ENCODE measurements at regions not wholly inside any gene's neighbourhood (a gene's known extent, or its start where the extent isn't known, plus 50 kb on each side); places are given as distances from the start of the nearest gene placed in this dataset.

GRCh38 chr14:25134184-25134583 is 84.2 kb upstream of the STXBP6 start:
- Histone ChIP-seq H2AFZ (ENCODE audit: low read depth, low read length) (no peak overlapping the region), H3K9ac (ENCODE audit: low read length) (no peak overlapping the region), H3K9me3 (ENCODE audit: low read length) (no peaks in the 10 kb centered on the region), H3K27ac (ENCODE audit: low read length) (no peak overlapping the region), H3K79me2 (replicated peaks; ENCODE audit: insufficient read depth, low read length) (no peaks in the 10 kb centered on the region), H4K20me1 (ENCODE audit: insufficient read depth) (no peaks in the 10 kb centered on the region), H3K4me3 (ENCODE audit: low read length) (no peak overlapping the region), H3K27me3 (ENCODE audit: insufficient read depth, low read depth, low read length) (no peaks in the 10 kb centered on the region), H3K4me2 (ENCODE audit: low read length) (no peak overlapping the region), H3K9me2 (ENCODE audit: insufficient read depth, low read length) (no peaks in the 10 kb centered on the region), H3F3A (ENCODE audit: insufficient read depth, low read length, poor library complexity, severe bottlenecking) (no peaks in the 10 kb centered on the region), H3K36me3 (ENCODE audit: insufficient read depth, low read length) (no peaks in the 10 kb centered on the region)
- TF ChIP-seq MXI1 (conservative IDR thresholded peaks at IDR 0.05; ENCODE audit: poor library complexity, severe bottlenecking) (no peak), TAF1 (IDR thresholded peaks at IDR 0.05; ENCODE audit: low read depth) (no peak), EP300 (conservative IDR thresholded peaks at IDR 0.05; ENCODE audit: poor library complexity, severe bottlenecking) (no peak), POLR2AphosphoS5 (IDR thresholded peaks at IDR 0.05) (no peak), EZH2 (IDR thresholded peaks at IDR 0.05; ENCODE audit: borderline replicate concordance, insufficient read depth, low read length, poor library complexity, severe bottlenecking) (no peak), SMC3 (conservative IDR thresholded peaks at IDR 0.05; ENCODE audit: poor library complexity) (no peak), RAD21 (conservative IDR thresholded peaks at IDR 0.05) (no peak)
- TF ChIP-seq, protein P1, sequence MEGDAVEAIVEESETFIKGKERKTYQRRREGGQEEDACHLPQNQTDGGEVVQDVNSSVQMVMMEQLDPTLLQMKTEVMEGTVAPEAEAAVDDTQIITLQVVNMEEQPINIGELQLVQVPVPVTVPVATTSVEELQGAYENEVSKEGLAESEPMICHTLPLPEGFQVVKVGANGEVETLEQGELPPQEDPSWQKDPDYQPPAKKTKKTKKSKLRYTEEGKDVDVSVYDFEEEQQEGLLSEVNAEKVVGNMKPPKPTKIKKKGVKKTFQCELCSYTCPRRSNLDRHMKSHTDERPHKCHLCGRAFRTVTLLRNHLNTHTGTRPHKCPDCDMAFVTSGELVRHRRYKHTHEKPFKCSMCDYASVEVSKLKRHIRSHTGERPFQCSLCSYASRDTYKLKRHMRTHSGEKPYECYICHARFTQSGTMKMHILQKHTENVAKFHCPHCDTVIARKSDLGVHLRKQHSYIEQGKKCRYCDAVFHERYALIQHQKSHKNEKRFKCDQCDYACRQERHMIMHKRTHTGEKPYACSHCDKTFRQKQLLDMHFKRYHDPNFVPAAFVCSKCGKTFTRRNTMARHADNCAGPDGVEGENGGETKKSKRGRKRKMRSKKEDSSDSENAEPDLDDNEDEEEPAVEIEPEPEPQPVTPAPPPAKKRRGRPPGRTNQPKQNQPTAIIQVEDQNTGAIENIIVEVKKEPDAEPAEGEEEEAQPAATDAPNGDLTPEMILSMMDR (IDR thresholded peaks at IDR 0.05; ENCODE audit: poor library complexity, severe bottlenecking), result no peak
- TF ChIP-seq, protein P2, sequence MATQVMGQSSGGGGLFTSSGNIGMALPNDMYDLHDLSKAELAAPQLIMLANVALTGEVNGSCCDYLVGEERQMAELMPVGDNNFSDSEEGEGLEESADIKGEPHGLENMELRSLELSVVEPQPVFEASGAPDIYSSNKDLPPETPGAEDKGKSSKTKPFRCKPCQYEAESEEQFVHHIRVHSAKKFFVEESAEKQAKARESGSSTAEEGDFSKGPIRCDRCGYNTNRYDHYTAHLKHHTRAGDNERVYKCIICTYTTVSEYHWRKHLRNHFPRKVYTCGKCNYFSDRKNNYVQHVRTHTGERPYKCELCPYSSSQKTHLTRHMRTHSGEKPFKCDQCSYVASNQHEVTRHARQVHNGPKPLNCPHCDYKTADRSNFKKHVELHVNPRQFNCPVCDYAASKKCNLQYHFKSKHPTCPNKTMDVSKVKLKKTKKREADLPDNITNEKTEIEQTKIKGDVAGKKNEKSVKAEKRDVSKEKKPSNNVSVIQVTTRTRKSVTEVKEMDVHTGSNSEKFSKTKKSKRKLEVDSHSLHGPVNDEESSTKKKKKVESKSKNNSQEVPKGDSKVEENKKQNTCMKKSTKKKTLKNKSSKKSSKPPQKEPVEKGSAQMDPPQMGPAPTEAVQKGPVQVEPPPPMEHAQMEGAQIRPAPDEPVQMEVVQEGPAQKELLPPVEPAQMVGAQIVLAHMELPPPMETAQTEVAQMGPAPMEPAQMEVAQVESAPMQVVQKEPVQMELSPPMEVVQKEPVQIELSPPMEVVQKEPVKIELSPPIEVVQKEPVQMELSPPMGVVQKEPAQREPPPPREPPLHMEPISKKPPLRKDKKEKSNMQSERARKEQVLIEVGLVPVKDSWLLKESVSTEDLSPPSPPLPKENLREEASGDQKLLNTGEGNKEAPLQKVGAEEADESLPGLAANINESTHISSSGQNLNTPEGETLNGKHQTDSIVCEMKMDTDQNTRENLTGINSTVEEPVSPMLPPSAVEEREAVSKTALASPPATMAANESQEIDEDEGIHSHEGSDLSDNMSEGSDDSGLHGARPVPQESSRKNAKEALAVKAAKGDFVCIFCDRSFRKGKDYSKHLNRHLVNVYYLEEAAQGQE (IDR thresholded peaks at IDR 0.05; ENCODE audit: borderline replicate concordance), result no peak

DNA sequence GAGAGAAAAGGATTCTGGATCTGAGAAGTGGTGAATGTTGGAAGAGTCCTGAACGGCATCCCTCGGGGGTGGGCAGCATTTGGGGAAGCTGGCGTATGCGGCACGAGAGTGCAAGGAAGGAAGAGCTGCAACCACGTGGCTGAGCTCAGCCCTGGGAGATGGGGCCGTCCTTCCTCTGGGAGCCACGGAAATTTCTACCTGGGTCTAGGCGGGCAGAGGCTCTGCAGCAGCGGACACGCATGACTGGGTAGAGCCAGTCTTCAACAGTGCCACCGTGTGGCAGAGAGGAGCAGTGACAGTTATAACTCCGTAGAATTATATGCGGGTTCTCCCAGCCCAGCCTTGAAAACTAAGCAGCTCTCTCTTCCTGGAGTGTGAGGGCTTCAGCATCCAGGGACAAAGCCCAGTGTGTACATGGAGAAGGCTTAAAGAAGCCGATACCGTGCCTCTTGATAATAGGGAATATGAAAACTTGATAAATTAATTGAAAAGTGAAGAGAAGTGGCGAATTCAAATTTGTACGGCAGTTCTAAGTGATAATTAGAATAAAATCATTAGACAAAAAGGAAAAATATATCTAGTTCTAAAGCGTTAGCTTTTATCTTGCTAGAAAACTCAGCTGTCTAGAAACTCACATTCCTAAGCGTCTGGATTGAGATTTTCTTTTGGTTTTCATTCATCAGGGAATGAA is 82.9 kb upstream of the STXBP6 start:
- no peaks in the 10 kb centered on the region for H3K79me2 ChIP-seq (replicated peaks; ENCODE audit: insufficient read depth, low read length)
- no peak overlapping the region for H2AFZ ChIP-seq (ENCODE audit: low read depth, low read length)
- no peaks in the 10 kb centered on the region for H3K27me3 ChIP-seq (ENCODE audit: insufficient read depth, low read depth, low read length)
- peak; percentile 85 for TF ChIP-seq SMC3 (conservative IDR thresholded peaks at IDR 0.05; ENCODE audit: poor library complexity)
- peak; percentile 17 for TF ChIP-seq MXI1 (conservative IDR thresholded peaks at IDR 0.05; ENCODE audit: poor library complexity, severe bottlenecking)
- TF ChIP-seq RAD21 (conservative IDR thresholded peaks at IDR 0.05), result peak; percentile 77
- no peak for TF ChIP-seq EZH2 (IDR thresholded peaks at IDR 0.05; ENCODE audit: borderline replicate concordance, insufficient read depth, low read length, poor library complexity, severe bottlenecking)
- TF ChIP-seq, protein P1 (IDR thresholded peaks at IDR 0.05; ENCODE audit: poor library complexity, severe bottlenecking), result peak; percentile 78
- H3K9ac ChIP-seq (ENCODE audit: low read length), result no peak overlapping the region
- H3K4me3 ChIP-seq (ENCODE audit: low read length), result no peak overlapping the region
- no peaks in the 10 kb centered on the region for H4K20me1 ChIP-seq (ENCODE audit: insufficient read depth)
- H3K27ac ChIP-seq (ENCODE audit: low read length), result no peak overlapping the region
- H3K9me3 ChIP-seq (ENCODE audit: low read length), result no peaks in the 10 kb centered on the region
- H3K4me2 ChIP-seq (ENCODE audit: low read length), result no peak overlapping the region
- no peaks in the 10 kb centered on the region for H3K9me2 ChIP-seq (ENCODE audit: insufficient read depth, low read length)
- no peaks in the 10 kb centered on the region for H3K36me3 ChIP-seq (ENCODE audit: insufficient read depth, low read length)
- no peaks in the 10 kb centered on the region for H3F3A ChIP-seq (ENCODE audit: insufficient read depth, low read length, poor library complexity, severe bottlenecking)
